ENCODE measurements at regions not wholly inside any gene's neighbourhood (a gene's known extent, or its start where the extent isn't known, plus 50 kb on each side); places are given as distances from the start of the nearest gene placed in this dataset.

DNA sequence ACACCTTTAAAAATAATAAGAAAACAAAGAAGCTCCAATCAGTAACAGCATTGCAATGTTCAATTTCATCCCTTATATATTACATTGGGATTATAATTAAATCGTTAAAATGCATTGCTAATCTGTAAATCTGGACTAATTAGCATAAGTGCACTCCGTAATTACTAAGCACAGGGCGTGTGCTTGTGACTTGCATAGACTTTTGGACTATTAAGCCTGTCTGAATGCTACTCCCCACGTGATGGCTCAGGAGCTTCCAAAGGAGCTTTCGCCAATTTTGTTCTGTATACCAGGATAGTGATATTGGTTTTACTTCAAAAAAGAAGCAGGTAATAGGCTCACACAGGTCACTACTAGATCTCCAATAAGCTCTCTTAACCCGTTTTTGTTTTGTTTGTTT, 497.1 kb downstream of the SMARCA1 start:
- TF ChIP-seq, protein P1, sequence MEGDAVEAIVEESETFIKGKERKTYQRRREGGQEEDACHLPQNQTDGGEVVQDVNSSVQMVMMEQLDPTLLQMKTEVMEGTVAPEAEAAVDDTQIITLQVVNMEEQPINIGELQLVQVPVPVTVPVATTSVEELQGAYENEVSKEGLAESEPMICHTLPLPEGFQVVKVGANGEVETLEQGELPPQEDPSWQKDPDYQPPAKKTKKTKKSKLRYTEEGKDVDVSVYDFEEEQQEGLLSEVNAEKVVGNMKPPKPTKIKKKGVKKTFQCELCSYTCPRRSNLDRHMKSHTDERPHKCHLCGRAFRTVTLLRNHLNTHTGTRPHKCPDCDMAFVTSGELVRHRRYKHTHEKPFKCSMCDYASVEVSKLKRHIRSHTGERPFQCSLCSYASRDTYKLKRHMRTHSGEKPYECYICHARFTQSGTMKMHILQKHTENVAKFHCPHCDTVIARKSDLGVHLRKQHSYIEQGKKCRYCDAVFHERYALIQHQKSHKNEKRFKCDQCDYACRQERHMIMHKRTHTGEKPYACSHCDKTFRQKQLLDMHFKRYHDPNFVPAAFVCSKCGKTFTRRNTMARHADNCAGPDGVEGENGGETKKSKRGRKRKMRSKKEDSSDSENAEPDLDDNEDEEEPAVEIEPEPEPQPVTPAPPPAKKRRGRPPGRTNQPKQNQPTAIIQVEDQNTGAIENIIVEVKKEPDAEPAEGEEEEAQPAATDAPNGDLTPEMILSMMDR (IDR thresholded peaks at IDR 0.05), result no peak
- TF ChIP-seq POLR2A (IDR thresholded peaks at IDR 0.05) (no peak), POLR2AphosphoS5 (IDR thresholded peaks at IDR 0.05) (no peak)
